HCT116 (cell line): ENCODE measurements at regions not wholly inside any gene's neighbourhood (a gene's known extent, or its start where the extent isn't known, plus 50 kb on each side); places are given as distances from the start of the nearest gene placed in this dataset.

Experiments used
- ATAC-seq: fragments of 200-7000 bp; cut with Tn5 transposase; 2 replicates; pipeline ENCODE4 v1.9.1; 2020; ENCODE audit warnings: mild to moderate bottlenecking, moderate library complexity
- BruUV-seq: library from RNA; stranded (reverse); fragments of 400-500 nt; replicated peaks from 2 replicates; lab custom pipeline; 2021; lab: Mats Ljungman, UMichigan
- CTCF ChIA-PET: fragments of 300-600 bp; sonication (Branson Sonifier 250); formaldehyde crosslinking; loops from one replicate; lab custom pipeline; 2021; ENCODE audit warnings: antibody characterized with exemption; lab: Charles Lee
- POLR2A ChIA-PET: fragments of 300-600, 350-600 bp; sonication (Branson Sonifier 250); formaldehyde crosslinking; loops from one replicate; lab custom pipeline; 2021; ENCODE audit warnings: antibody characterized with exemption; lab: Charles Lee
- RAD21 ChIA-PET, 2 experiments: fragments of 300-600 bp; sonication (Branson Sonifier 250); formaldehyde crosslinking; loops; one replicate each; lab custom pipeline; 2023; ENCODE audit warnings: low total read pairs in 2 of 2; ENCODE audit not compliant: uncharacterized antibody in 2 of 2, unreplicated experiment in 2 of 2, low non-redundant PET in 1 of 2; lab: Charles Lee
- DNase-seq: peaks from one replicate; pipeline ENCODE4 v3.0.0-alpha.2; 2010; ENCODE audit warnings: low read depth, low spot score
- H2AFZ ChIP-seq: fragments of 200-600 bp; shearing (Covaris generic), sonication (generic); 2 replicates; pipeline ENCODE4 v1.6.1; 2017; ENCODE audit warnings: low read depth, mixed run types, mixed read lengths, antibody characterized with exemption, low read length; ENCODE audit not compliant: poor library complexity, severe bottlenecking
- H3K27ac ChIP-seq: 2 replicates; pipeline ENCODE4 v1.5.1; 2012; ENCODE audit warnings: low read depth, low read length
- H3K27me3 ChIP-seq: fragments of 200-600 bp; sonication (generic); 2 replicates; pipeline ENCODE4 v1.6.1; 2016; ENCODE audit warnings: mixed run types, low read length, mixed read lengths; ENCODE audit not compliant: insufficient read depth
- H3K36me3 ChIP-seq, 2 experiments: fragments of 200-500 bp in 1 of 2; fragments of 200-600 bp in 1 of 2; sonication (Bioruptor generic) in 1 of 2; sonication (generic) in 1 of 2; 2 replicates each; pipeline versions ENCODE4 v1.5.1 to v1.6.1; 2014 to 2016; ENCODE audit warnings: low read length in 2 of 2, inconsistent platforms in 1 of 2, mixed read lengths in 1 of 2, mixed run types in 1 of 2; ENCODE audit not compliant: insufficient read depth in 2 of 2, control insufficient read depth in 1 of 2
- H3K4me1 ChIP-seq, 2 experiments: fragments of 200-600 bp in 1 of 2; sonication (generic) in 1 of 2; 2 replicates each; pipeline versions ENCODE4 v1.5.1 to v1.6.1; 2012 to 2017; ENCODE audit warnings: low read length in 2 of 2, inconsistent platforms in 1 of 2, mild to moderate bottlenecking in 1 of 2, mixed read lengths in 1 of 2, mixed run types in 1 of 2, moderate library complexity in 1 of 2; ENCODE audit not compliant: insufficient read depth in 2 of 2, control insufficient read depth in 1 of 2
- H3K4me2 ChIP-seq: fragments of 200-600 bp; sonication (generic); 2 replicates; pipeline ENCODE4 v1.6.1; 2017; ENCODE audit warnings: mixed run types, low read length, mixed read lengths
- H3K4me3 ChIP-seq, 2 experiments: fragments of 200-600 bp in 1 of 2; sonication (generic) in 1 of 2; replicated peaks in 1 of 2; 2 replicates each; pipeline ENCODE4 v1.5.1; 2011 to 2016; ENCODE audit warnings: low read length in 2 of 2, control low read depth in 1 of 2, low read depth in 1 of 2, mild to moderate bottlenecking in 1 of 2, mixed read lengths in 1 of 2, mixed run types in 1 of 2
- H3K79me2 ChIP-seq: fragments of 200-600 bp; sonication (generic); 2 replicates; pipeline ENCODE4 v1.6.1; 2017; ENCODE audit warnings: mild to moderate bottlenecking, mixed run types, low read length, moderate library complexity, mixed read lengths; ENCODE audit not compliant: insufficient read depth
- H3K9ac ChIP-seq: fragments of 200-600 bp; sonication (generic); 2 replicates; pipeline ENCODE4 v1.6.1; 2016; ENCODE audit warnings: low read length, mixed read lengths
- H3K9me2 ChIP-seq: fragments of 200-600 bp; sonication (generic), shearing (Covaris generic); 2 replicates; pipeline ENCODE4 v1.6.1; 2017; ENCODE audit warnings: mixed run types, mild to moderate bottlenecking, moderate library complexity; ENCODE audit not compliant: insufficient read depth
- H3K9me3 ChIP-seq, 2 experiments: fragments of 200-500 bp in 1 of 2; fragments of 200-600 bp in 1 of 2; sonication (Bioruptor generic) in 1 of 2; sonication (generic) in 1 of 2; 2 replicates each; pipeline ENCODE4 v1.6.1; 2014 to 2017; ENCODE audit warnings: low read length in 2 of 2, mixed read lengths in 2 of 2, inconsistent platforms in 1 of 2, low read depth in 1 of 2, mild to moderate bottlenecking in 1 of 2, mixed run types in 1 of 2, moderate library complexity in 1 of 2; ENCODE audit not compliant: control insufficient read depth in 1 of 2, insufficient read depth in 1 of 2
- H4K20me1 ChIP-seq: fragments of 200-600 bp; sonication (generic), shearing (Covaris generic); 2 replicates; pipeline ENCODE4 v1.6.1; 2017; ENCODE audit warnings: mixed run types, mild to moderate bottlenecking, moderate library complexity; ENCODE audit not compliant: insufficient read depth
- CEBPB ChIP-seq: IDR thresholded peaks from 2 replicates; pipeline ENCODE4 v1.6.1; 2012; ENCODE audit warnings: low read depth
- CTCF ChIP-seq, 3 experiments: fragments of 200-600 bp in 1 of 3; sonication (generic) in 1 of 3; IDR thresholded peaks in 2 of 3; conservative IDR thresholded peaks in 1 of 3; 2 replicates each; pipeline ENCODE4 v1.5.1; 2012 to 2017; ENCODE audit warnings: low read depth in 2 of 3, low read length in 2 of 3, antibody characterized with exemption in 1 of 3, borderline replicate concordance in 1 of 3, control low read depth in 1 of 3, mild to moderate bottlenecking in 1 of 3, mixed read lengths in 1 of 3, mixed run types in 1 of 3, moderate library complexity in 1 of 3; ENCODE audit not compliant: insufficient read depth in 1 of 3
- ELF1 ChIP-seq: IDR thresholded peaks from 2 replicates; pipeline ENCODE4 v1.6.1; 2012; ENCODE audit warnings: low read depth, borderline replicate concordance
- EZH2 ChIP-seq: fragments of 200-600 bp; sonication (generic); IDR thresholded peaks from 2 replicates; pipeline ENCODE4 v1.6.1; 2017; ENCODE audit warnings: antibody characterized with exemption, mixed run types
- EZH2phosphoT487 ChIP-seq: fragments of 200-600 bp; IDR thresholded peaks from 2 replicates; pipeline ENCODE4 v1.6.1; 2018; ENCODE audit warnings: antibody characterized with exemption, borderline replicate concordance
- POLR2AphosphoS5 ChIP-seq: IDR thresholded peaks from 2 replicates; pipeline ENCODE4 v1.6.1; 2011; ENCODE audit warnings: mild to moderate bottlenecking, low read depth, low read length, moderate library complexity
- RAD21 ChIP-seq: IDR thresholded peaks from 2 replicates; pipeline ENCODE4 v1.6.1; 2012; ENCODE audit warnings: low read depth, mild to moderate bottlenecking
- SP1 ChIP-seq: IDR thresholded peaks from 2 replicates; pipeline ENCODE4 v1.6.1; 2012; ENCODE audit warnings: low read depth
- SRF ChIP-seq: IDR thresholded peaks from 2 replicates; pipeline ENCODE4 v1.6.1; 2012; ENCODE audit warnings: low read depth
- TCF7L2 ChIP-seq: IDR thresholded peaks from 2 replicates; pipeline ENCODE4 v1.7.0; 2011; ENCODE audit warnings: borderline replicate concordance, inconsistent platforms; ENCODE audit not compliant: insufficient read depth, insufficient read length; ENCODE audit errors: extremely low read depth
- ZFX ChIP-seq: fragments of 450-650 bp; IDR thresholded peaks from 2 replicates; pipeline ENCODE4 v1.6.1; 2017
- ZNF274 ChIP-seq: fragments of 200-500 bp; sonication (Bioruptor generic); IDR thresholded peaks from 2 replicates; pipeline ENCODE4 v1.6.1; 2014; ENCODE audit warnings: mild to moderate bottlenecking, low read depth, low read length, inconsistent platforms
- intact Hi-C: fragments of 100-400 bp; cut with micrococcal nuclease; formaldehyde crosslinking; loops from 2 replicates; pipeline ENCODE4 v1.10.0; 2022
- TF ChIP-seq, protein P1 (sequence below): IDR thresholded peaks from 2 replicates; pipeline ENCODE4 v1.6.1; 2011; ENCODE audit warnings: mild to moderate bottlenecking, low read length, moderate library complexity; ENCODE audit not compliant: insufficient replicate concordance; ENCODE audit errors: extremely low read depth
- TF ChIP-seq, protein P2 (sequence below): IDR thresholded peaks from 2 replicates; pipeline ENCODE4 v1.6.1; 2012

DNA sequence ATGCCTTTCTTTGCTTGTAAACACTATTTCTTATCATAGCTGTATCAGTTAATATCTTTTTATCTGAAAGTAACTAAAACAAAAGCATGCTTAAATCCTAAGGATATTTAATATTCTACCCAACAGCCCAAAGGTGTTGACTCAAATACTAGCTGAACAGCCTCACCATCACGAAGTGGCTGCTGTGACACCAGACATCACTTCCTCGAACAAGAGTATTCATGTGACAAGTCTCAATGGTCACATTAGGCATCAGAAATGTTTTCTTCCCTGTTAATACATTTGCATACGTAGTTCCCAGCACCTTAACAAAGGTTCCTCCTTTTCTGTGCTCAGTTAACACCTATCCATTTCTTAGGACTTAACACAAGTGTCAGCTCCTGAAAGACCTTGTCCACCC lies 193.8 kb upstream of the DYNLRB2 start:
- Histone ChIP-seq H3K9ac (no peak overlapping the region), H3K27ac (no peak overlapping the region), H3K27me3 (no peaks in the 10 kb centered on the region), H3K9me3 (peaks cover 39 to 55% of the 10 kb centered on the region in 2 experiments; a peak in 2 of 4 replicates), H3K9me2 (no peaks in the 10 kb centered on the region), H3K79me2 (no peaks in the 10 kb centered on the region), H4K20me1 (no peaks in the 10 kb centered on the region), H3K4me2 (no peak overlapping the region), H3K36me3 (no peaks in the 10 kb centered on the region), H3K4me3 (no peak overlapping the region), H2AFZ (no peak overlapping the region), H3K4me1 (no peaks in the 10 kb centered on the region)
- ChIA-PET POLR2A (no interaction called here), RAD21 (no interaction called here), CTCF (no interaction called here)
- DNase-seq = no peak
- intact Hi-C loops = no loop called here
- TF ChIP-seq EZH2phosphoT487 (no peak), EZH2 (no peak), ELF1 (no peak), SP1 (no peak), CEBPB (no peak), POLR2AphosphoS5 (no peak), ZNF274 (no peak), SRF (no peak), TCF7L2 (no peak), RAD21 (no peak), CTCF (IDR thresholded peaks at IDR 0.05 in 2 of 3, conservative IDR thresholded peaks at IDR 0.05 in 1 of 3; ENCODE audit: borderline replicate concordance in 1 of 3, insufficient read depth in 1 of 3, low read depth in 2 of 3, low read length in 2 of 3) (no peak), ZFX (no peak)
- TF ChIP-seq, protein P1, sequence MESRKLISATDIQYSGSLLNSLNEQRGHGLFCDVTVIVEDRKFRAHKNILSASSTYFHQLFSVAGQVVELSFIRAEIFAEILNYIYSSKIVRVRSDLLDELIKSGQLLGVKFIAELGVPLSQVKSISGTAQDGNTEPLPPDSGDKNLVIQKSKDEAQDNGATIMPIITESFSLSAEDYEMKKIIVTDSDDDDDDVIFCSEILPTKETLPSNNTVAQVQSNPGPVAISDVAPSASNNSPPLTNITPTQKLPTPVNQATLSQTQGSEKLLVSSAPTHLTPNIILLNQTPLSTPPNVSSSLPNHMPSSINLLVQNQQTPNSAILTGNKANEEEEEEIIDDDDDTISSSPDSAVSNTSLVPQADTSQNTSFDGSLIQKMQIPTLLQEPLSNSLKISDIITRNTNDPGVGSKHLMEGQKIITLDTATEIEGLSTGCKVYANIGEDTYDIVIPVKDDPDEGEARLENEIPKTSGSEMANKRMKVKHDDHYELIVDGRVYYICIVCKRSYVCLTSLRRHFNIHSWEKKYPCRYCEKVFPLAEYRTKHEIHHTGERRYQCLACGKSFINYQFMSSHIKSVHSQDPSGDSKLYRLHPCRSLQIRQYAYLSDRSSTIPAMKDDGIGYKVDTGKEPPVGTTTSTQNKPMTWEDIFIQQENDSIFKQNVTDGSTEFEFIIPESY = no peak
- TF ChIP-seq, protein P2, sequence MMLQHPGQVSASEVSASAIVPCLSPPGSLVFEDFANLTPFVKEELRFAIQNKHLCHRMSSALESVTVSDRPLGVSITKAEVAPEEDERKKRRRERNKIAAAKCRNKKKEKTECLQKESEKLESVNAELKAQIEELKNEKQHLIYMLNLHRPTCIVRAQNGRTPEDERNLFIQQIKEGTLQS = no peak
- no TSS peak for BruUV-seq
- ATAC-seq = no peak
